Effector memory CD4-positive, alpha-beta T cell (primary cell): ENCODE measurements at regions not wholly inside any gene's neighbourhood (a gene's known extent, or its start where the extent isn't known, plus 50 kb on each side); places are given as distances from the start of the nearest gene placed in this dataset.

Experiments used
- DNase-seq, 3 donors: peaks; one replicate each; pipeline ENCODE4 v3.0.0-alpha.2; 2020
- H3K27ac ChIP-seq: 2 replicates; pipeline ENCODE4 v1.7.0; 2013; ENCODE audit warnings: mild to moderate bottlenecking, low read length, moderate library complexity; ENCODE audit not compliant: insufficient read depth, poor library complexity, severe bottlenecking
- H3K27me3 ChIP-seq: replicated peaks from 2 replicates; pipeline ENCODE4 v1.7.0; 2013; ENCODE audit warnings: mild to moderate bottlenecking, low read length; ENCODE audit not compliant: insufficient read depth, control insufficient read depth, poor library complexity, severe bottlenecking
- H3K36me3 ChIP-seq: 2 replicates; pipeline ENCODE4 v1.7.0; 2013; ENCODE audit warnings: mild to moderate bottlenecking, low read length, moderate library complexity; ENCODE audit not compliant: control insufficient read depth, insufficient read depth
- H3K4me1 ChIP-seq: 2 replicates; pipeline ENCODE4 v1.7.0; 2013; ENCODE audit warnings: low read length, mild to moderate bottlenecking; ENCODE audit not compliant: control insufficient read depth, insufficient read depth, poor library complexity, severe bottlenecking
- H3K4me3 ChIP-seq: 2 replicates; pipeline ENCODE4 v1.7.0; 2013; ENCODE audit warnings: low read length, low read depth, mild to moderate bottlenecking; ENCODE audit not compliant: insufficient read depth, poor library complexity, severe bottlenecking
- H3K9me3 ChIP-seq: 2 replicates; pipeline ENCODE4 v1.7.0; 2013; ENCODE audit warnings: mild to moderate bottlenecking, low read length, moderate library complexity; ENCODE audit not compliant: control insufficient read depth

DNA sequence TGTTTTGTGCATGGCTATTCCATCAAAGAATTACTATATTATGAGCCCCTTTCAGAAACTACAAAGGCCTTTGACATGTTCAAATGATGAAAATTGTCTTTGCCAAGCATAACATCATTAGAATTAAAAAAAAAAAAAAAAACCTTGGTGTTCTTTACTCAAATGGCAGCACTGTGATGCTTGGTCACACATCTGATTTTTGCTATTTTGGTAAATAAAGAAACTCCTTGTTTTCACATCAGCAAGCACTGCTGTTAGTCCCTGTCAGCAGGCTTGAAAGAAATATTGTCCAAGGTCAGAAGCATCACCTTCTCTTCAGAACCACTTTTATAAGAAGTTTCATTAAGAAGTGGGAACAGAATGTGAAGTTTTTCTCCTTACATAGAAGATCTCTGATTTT lies 537.3 kb downstream of the MFSD1 start:
- Histone ChIP-seq H3K27ac (no peak overlapping the region), H3K27me3 (no peaks in the 10 kb centered on the region), H3K4me1 (no peaks in the 10 kb centered on the region), H3K36me3 (no peaks in the 10 kb centered on the region), H3K9me3 (no peaks in the 10 kb centered on the region), H3K4me3 (no peak overlapping the region)
- no peak for DNase-seq

DNA sequence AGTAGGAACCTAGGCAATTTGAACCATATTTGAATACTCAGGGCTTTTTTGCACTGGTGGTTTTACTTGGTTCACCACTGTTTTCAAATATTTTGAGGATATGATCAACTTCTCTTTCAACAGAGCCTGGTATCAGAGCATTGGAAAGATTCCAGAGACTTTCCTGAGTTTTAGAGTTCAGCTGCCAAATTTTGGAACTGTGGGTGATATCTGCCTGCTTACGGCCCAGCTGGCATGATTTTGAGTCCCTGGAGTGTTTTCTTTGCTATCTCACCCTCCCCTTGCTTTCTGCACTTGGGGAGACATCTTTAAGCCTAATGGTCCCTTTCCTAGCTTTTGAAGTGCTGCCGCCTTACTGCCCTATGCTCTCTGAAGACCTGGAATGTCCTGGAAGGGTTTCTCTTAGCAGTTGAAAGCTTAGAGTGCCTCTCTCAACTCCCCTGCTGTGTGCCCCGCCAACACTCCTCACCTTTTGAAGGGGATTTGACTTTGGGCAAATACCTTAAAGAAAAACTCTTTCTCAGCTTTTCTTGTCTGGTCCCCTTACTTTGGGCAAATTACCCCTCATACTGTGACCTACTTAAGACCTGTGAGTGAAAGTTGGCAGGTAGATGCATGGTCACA lies 539.1 kb downstream of the MFSD1 start:
- Histone ChIP-seq H3K4me3 (no peak overlapping the region), H3K4me1 (no peaks in the 10 kb centered on the region), H3K27ac (no peak overlapping the region), H3K9me3 (no peaks in the 10 kb centered on the region), H3K27me3 (no peaks in the 10 kb centered on the region), H3K36me3 (no peaks in the 10 kb centered on the region)
- DNase-seq, result no peak

DNA sequence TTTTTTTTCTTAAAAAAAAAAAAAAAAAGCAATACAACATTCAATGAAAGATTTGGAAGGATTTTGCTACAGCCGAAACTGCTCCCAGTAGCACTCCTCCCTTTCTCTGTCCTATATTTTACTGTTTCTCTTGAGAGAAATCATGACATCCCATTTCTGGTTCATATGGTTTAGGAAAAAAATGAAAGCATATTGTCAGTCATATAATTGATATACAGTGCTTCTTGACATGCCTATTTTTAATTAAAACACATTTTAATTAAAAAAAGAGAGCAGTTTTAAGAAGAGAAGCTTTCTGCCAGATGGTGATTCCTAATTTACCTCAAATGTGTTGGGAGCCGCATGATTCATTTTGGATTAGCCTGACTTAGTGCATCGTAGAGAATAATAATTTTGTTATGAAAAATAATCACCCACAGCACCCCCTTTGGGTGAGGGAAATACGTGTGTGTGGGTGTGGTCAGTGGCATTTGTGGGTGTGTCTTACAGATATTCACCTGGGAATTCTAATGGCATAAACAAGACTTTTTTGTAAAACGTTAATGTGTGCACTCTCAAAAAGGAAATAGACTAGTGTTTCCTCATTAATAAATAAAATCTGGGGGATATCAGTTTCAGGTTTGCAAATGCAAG lies 544.5 kb downstream of the MFSD1 start:
- Histone ChIP-seq H3K27ac (no peak overlapping the region), H3K4me3 (no peak overlapping the region), H3K27me3 (no peaks in the 10 kb centered on the region), H3K36me3 (no peaks in the 10 kb centered on the region), H3K4me1 (no peaks in the 10 kb centered on the region), H3K9me3 (no peaks in the 10 kb centered on the region)
- no peak for DNase-seq

DNA sequence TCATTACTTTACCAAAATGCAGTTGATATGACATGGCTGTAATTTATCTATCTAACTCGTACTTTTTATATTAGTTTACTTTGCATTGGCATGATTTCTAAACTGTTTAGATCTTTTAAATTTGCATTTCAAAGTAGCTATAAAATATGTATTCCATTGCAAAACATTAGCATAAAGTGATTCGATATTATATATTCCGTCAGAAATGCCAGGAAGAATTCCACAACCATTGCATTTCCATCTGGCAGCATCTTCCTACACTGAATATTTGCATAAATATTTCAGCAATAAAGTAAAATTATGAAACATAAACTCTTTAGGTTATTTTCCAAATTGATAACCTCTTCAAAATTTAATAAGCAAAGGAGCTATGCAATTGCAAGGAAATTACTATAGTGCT lies 546.6 kb downstream of the MFSD1 start:
- no peaks in the 10 kb centered on the region for H3K9me3 ChIP-seq
- H3K27ac ChIP-seq, result no peak overlapping the region
- no peaks in the 10 kb centered on the region for H3K27me3 ChIP-seq
- DNase-seq, result no peak
- no peak overlapping the region for H3K4me3 ChIP-seq
- no peaks in the 10 kb centered on the region for H3K36me3 ChIP-seq
- H3K4me1 ChIP-seq, result no peaks in the 10 kb centered on the region

DNA sequence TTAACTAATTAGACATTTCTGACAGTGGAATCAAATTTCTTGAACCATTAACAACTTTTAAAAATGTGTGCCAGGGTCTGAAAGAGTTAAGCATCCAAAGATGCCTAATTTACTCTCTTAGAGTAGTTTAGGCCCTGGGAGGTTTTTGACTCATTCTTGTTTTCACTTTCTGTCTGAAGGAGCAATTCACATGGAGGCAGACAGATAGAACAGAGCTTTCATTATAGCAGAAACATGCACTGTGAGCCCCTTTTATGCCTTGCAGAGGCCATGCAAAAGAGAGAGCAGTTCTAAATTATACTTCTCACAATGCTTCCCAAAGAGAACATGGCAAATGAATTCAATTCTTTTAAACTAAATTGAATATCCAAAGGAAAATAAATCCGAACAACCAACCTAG lies 554.8 kb downstream of the MFSD1 start:
- DNase-seq, result no peak
- no peaks in the 10 kb centered on the region for H3K27me3 ChIP-seq
- no peak overlapping the region for H3K27ac ChIP-seq
- no peaks in the 10 kb centered on the region for H3K36me3 ChIP-seq
- no peak overlapping the region for H3K4me3 ChIP-seq
- H3K4me1 ChIP-seq, result no peaks in the 10 kb centered on the region
- no peaks in the 10 kb centered on the region for H3K9me3 ChIP-seq

DNA sequence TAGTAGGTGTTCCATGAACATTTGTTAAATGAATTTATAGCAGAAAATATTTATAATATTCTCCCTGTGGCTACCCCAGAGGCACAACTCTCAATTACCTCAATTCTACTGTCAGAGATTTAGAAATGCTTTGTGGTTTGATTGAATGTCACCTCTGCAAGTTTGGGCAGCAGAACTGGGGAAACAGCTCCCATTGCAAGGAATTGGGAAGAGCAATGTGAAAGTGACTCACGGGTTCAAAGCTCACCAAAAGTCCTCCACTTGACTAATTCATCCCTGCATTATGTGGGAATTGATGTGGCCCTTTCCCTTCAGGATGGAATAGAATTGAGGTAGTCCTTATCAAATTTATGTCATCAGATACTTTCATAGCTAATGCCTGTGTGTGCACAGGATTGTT lies 562.7 kb downstream of the MFSD1 start:
- Histone ChIP-seq H3K4me3 (no peak overlapping the region), H3K36me3 (no peaks in the 10 kb centered on the region), H3K27ac (no peak overlapping the region), H3K27me3 (no peaks in the 10 kb centered on the region), H3K4me1 (no peaks in the 10 kb centered on the region), H3K9me3 (no peaks in the 10 kb centered on the region)
- no peak for DNase-seq

DNA sequence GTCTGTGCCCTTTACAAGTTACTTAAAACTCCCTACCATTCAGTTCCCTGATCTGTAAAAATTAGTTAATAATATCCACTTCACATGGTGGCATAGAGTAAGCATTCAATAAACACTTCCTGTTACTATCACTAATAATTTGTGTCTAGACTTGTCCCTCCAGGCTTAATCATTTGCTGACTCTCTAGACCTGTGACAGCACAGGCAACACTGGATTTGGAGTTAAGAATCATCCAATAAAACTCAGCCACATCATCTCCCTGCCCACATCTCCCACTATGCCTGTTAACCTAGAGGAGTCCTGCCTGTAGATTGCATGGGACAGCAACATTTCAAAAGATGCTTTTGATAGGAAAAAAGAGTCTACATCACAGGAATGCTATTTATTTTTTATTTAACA lies 564.6 kb downstream of the MFSD1 start:
- no peaks in the 10 kb centered on the region for H3K36me3 ChIP-seq
- no peaks in the 10 kb centered on the region for H3K27me3 ChIP-seq
- H3K4me3 ChIP-seq, result no peak overlapping the region
- DNase-seq, result no peak
- no peak overlapping the region for H3K27ac ChIP-seq
- no peaks in the 10 kb centered on the region for H3K9me3 ChIP-seq
- H3K4me1 ChIP-seq, result no peaks in the 10 kb centered on the region

DNA sequence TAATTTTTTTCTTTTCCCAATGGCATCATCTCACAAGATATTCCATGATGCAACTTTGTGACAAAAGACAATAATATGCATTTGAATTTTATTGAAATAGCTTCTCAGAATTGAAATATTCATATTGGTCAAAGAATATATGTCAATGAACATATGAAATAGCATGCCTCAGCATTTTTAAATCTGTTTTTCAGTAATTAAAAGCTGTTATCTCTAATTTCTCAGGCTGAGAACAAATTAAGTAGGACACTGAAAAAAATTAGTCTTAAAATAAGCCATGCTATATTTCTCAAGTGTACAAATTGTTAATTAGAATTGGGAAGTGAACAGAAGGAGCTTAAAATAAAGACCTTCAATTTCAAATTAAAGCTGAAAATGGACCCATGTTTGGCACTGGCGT lies 570.1 kb downstream of the MFSD1 start:
- H3K4me3 ChIP-seq, result no peak overlapping the region
- no peak for DNase-seq
- no peaks in the 10 kb centered on the region for H3K27me3 ChIP-seq
- no peaks in the 10 kb centered on the region for H3K36me3 ChIP-seq
- H3K4me1 ChIP-seq, result no peaks in the 10 kb centered on the region
- H3K9me3 ChIP-seq, result no peaks in the 10 kb centered on the region
- H3K27ac ChIP-seq, result no peak overlapping the region

DNA sequence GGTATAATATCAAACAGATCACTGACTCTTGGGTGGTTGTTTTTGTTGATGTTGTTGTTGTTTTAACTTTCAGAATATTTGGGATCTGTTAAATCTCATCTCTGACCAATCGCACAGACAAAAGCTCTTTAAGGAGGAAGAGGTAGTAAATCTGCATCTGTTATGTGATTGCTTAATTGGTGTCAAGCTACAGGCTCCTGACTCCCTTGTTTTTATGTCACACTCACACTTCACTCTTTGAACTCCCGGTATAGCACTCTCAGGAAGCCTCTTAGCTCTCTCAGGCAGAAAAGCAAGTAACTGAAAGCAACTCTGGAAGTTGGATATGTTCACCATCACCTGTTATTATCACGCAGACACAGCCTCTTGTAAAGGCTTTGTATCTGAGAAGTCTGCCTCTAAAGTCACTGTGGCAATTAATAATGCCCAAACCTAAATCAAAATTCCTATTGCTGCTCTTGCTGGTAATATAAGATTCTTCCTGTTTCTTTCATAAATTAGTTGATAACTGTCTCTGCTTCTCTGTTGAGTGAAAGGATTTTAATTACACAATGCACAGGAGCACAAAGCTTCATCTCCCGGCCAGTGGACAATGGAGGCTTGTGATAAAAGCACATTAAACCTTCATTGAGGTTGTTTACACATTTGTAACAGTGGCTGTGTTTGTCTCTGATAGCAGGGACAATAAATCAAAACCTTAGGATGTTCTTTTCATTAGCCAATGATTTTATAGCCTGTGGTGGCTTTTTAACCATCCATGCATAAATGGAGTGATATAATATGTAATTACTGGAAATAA lies 576.7 kb downstream of the MFSD1 start:
- no peak for DNase-seq
- Histone ChIP-seq H3K27me3 (no peaks in the 10 kb centered on the region), H3K4me1 (no peaks in the 10 kb centered on the region), H3K9me3 (no peaks in the 10 kb centered on the region), H3K27ac (no peak overlapping the region), H3K36me3 (no peaks in the 10 kb centered on the region), H3K4me3 (no peak overlapping the region)

DNA sequence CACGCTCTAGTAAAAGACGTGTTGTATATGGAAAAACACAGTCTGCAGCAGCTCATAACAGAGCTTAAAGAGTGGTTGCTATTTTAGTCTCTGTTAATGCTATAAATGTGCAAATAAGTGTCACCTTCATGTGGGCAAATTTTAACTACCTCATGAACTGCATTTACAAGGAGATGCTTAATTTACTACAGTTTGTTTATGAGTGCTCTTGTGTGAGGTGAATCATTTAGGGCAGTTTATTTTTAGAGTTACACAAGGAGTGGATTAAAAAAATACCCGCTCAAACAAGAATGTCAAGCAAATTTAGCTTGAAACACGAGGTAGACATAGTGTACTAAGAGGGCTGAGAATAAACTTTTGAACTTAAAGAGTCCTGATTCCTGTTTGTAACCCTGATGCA lies 579.0 kb downstream of the MFSD1 start:
- Histone ChIP-seq H3K4me3 (no peak overlapping the region), H3K27ac (no peak overlapping the region), H3K4me1 (no peaks in the 10 kb centered on the region), H3K27me3 (no peaks in the 10 kb centered on the region), H3K9me3 (no peaks in the 10 kb centered on the region), H3K36me3 (no peaks in the 10 kb centered on the region)
- DNase-seq, result no peak
